ENCODE measurements at regions not wholly inside any gene's neighbourhood (a gene's known extent, or its start where the extent isn't known, plus 50 kb on each side); places are given as distances from the start of the nearest gene placed in this dataset.
A peak's percentile ranks its signal among the peaks of the same experiment; 100 is the strongest.

DNA sequence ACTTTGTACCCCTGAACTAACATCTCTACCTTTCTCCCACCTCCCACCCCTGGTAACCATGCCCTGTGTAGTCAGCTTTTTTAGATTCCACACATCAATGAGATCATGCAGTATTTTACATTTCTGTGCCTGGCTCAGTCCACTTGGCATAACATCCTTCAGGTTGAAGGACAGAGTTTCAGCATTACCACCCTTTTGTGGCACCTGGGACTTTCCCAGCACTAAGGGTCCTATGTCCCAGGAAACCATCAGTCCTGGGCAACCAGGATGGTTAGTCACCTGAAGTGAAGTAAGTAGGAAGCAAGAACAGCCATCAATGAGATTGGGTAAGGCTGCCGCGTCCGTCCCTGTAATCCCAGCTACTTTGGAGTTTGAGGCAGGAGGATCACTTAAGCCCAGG lies 370.6 kb downstream of the SIPA1L2 start:
- no peak for DNase-seq
- Histone ChIP-seq H3K18ac (ENCODE audit: low read depth in 1 of 2, low read length in 2 of 2) (no peak overlapping the region), H3K4me3 (ENCODE audit: insufficient read depth in 1 of 2, low read depth in 1 of 2, low read length in 2 of 2) (no peak overlapping the region), H3K14ac (ENCODE audit: low read length in 2 of 2) (no peak overlapping the region), H2AFZ (ENCODE audit: low read depth, low read length) (no peak overlapping the region), H3K4ac (ENCODE audit: low read depth in 1 of 2, low read length in 2 of 2) (no peak overlapping the region), H3K23ac (ENCODE audit: low read length in 2 of 2) (no peak overlapping the region), H3K36me3 (ENCODE audit: control insufficient read depth in 1 of 2, insufficient read depth in 2 of 2, low read depth in 1 of 2, low read length in 2 of 2) (no peaks in the 10 kb centered on the region), H4K91ac (ENCODE audit: low read length) (no peak overlapping the region), H4K8ac (ENCODE audit: low read length) (no peak overlapping the region), H2BK15ac (ENCODE audit: low read depth, poor library complexity, severe bottlenecking) (no peak overlapping the region), H3K4me2 (ENCODE audit: low read length, poor library complexity, severe bottlenecking) (no peak overlapping the region), H3K27ac (ENCODE audit: low read length, poor library complexity, severe bottlenecking) (no peak overlapping the region), H3K4me1 (ENCODE audit: control insufficient read depth, insufficient read depth, low read depth, low read length) (no peaks in the 10 kb centered on the region), H3K9me3 (ENCODE audit: control insufficient read depth, low read length) (no peaks in the 10 kb centered on the region), H3K27me3 (ENCODE audit: control insufficient read depth in 1 of 2, insufficient read depth in 1 of 2, low read length in 2 of 2) (no peaks in the 10 kb centered on the region), H2BK12ac (ENCODE audit: low read length in 2 of 2) (no peak overlapping the region), H2BK120ac (ENCODE audit: low read depth, low read length) (no peak overlapping the region), H3K79me1 (replicated peaks; ENCODE audit: low read length, poor library complexity, severe bottlenecking) (no peaks in the 10 kb centered on the region), H2BK5ac (ENCODE audit: low read depth, low read length, poor library complexity, severe bottlenecking) (no peak overlapping the region), H2AK5ac (ENCODE audit: low read length, severe bottlenecking) (no peak overlapping the region), H3K9ac (ENCODE audit: low read length) (no peak overlapping the region)
- WGBS, result 94% methylated on average over 3 of the region's 3 CpGs

- no peak overlapping the region for H3K27ac ChIP-seq (ENCODE audit: low read length, poor library complexity, severe bottlenecking)
- H2BK5ac ChIP-seq (ENCODE audit: low read depth, low read length, poor library complexity, severe bottlenecking), result no peak overlapping the region
- no peaks in the 10 kb centered on the region for H3K9me3 ChIP-seq (ENCODE audit: control insufficient read depth, low read length)
- no peak overlapping the region for H3K4ac ChIP-seq (ENCODE audit: low read depth in 1 of 2, low read length in 2 of 2)
- no peak overlapping the region for H2BK15ac ChIP-seq (ENCODE audit: low read depth, poor library complexity, severe bottlenecking)
- no peaks in the 10 kb centered on the region for H3K36me3 ChIP-seq (ENCODE audit: control insufficient read depth in 1 of 2, insufficient read depth in 2 of 2, low read depth in 1 of 2, low read length in 2 of 2)
- no peak overlapping the region for H3K9ac ChIP-seq (ENCODE audit: low read length)
- H4K91ac ChIP-seq (ENCODE audit: low read length), result no peak overlapping the region
- no peaks in the 10 kb centered on the region for H3K79me1 ChIP-seq (replicated peaks; ENCODE audit: low read length, poor library complexity, severe bottlenecking)
- no peaks in the 10 kb centered on the region for H3K27me3 ChIP-seq (ENCODE audit: control insufficient read depth in 1 of 2, insufficient read depth in 1 of 2, low read length in 2 of 2)
- DNase-seq, result no peak
- no peak overlapping the region for H2BK120ac ChIP-seq (ENCODE audit: low read depth, low read length)
- H3K4me2 ChIP-seq (ENCODE audit: low read length, poor library complexity, severe bottlenecking), result no peak overlapping the region
- H2BK12ac ChIP-seq (ENCODE audit: low read length in 2 of 2), result no peak overlapping the region
- H3K14ac ChIP-seq (ENCODE audit: low read length in 2 of 2), result no peak overlapping the region
- H3K4me3 ChIP-seq (ENCODE audit: insufficient read depth in 1 of 2, low read depth in 1 of 2, low read length in 2 of 2), result no peak overlapping the region
- H2AK5ac ChIP-seq (ENCODE audit: low read length, severe bottlenecking), result no peak overlapping the region
- H2AFZ ChIP-seq (ENCODE audit: low read depth, low read length), result no peak overlapping the region
- no peak overlapping the region for H3K23ac ChIP-seq (ENCODE audit: low read length in 2 of 2)
- no peak overlapping the region for H4K8ac ChIP-seq (ENCODE audit: low read length)
- no peaks in the 10 kb centered on the region for H3K4me1 ChIP-seq (ENCODE audit: control insufficient read depth, insufficient read depth, low read depth, low read length)
- H3K18ac ChIP-seq (ENCODE audit: low read depth in 1 of 2, low read length in 2 of 2), result no peak overlapping the region
- WGBS, result 79% methylated on average over 10 of the region's 11 CpGs
Observed at GRCh38 chr1:232252546-232253118, 377.3 kb downstream of the SIPA1L2 start.

GRCh38 chr1:232250838-232251237 lies 379.1 kb downstream of the SIPA1L2 start:
- no peak overlapping the region for H3K14ac ChIP-seq (ENCODE audit: low read length in 2 of 2)
- H4K91ac ChIP-seq (ENCODE audit: low read length), result no peak overlapping the region
- H3K4ac ChIP-seq (ENCODE audit: low read depth in 1 of 2, low read length in 2 of 2), result peak overlapping the region in 1 of 2 experiments; percentile 7
- H3K9me3 ChIP-seq (ENCODE audit: control insufficient read depth, low read length), result no peaks in the 10 kb centered on the region
- H2BK15ac ChIP-seq (ENCODE audit: low read depth, poor library complexity, severe bottlenecking), result peak overlapping the region; percentile 77
- no peak overlapping the region for H3K4me2 ChIP-seq (ENCODE audit: low read length, poor library complexity, severe bottlenecking)
- peak overlapping the region; percentile 47 for H4K8ac ChIP-seq (ENCODE audit: low read length)
- WGBS, result 79% methylated on average over 3 of the region's 3 CpGs
- H2BK5ac ChIP-seq (ENCODE audit: low read depth, low read length, poor library complexity, severe bottlenecking), result no peak overlapping the region
- no peak overlapping the region for H2AK5ac ChIP-seq (ENCODE audit: low read length, severe bottlenecking)
- no peak overlapping the region for H3K27ac ChIP-seq (ENCODE audit: low read length, poor library complexity, severe bottlenecking)
- H2BK12ac ChIP-seq (ENCODE audit: low read length in 2 of 2), result peak overlapping the region in 1 of 2 experiments; percentile 56
- DNase-seq, result no peak
- no peak overlapping the region for H3K23ac ChIP-seq (ENCODE audit: low read length in 2 of 2)
- no peak overlapping the region for H3K9ac ChIP-seq (ENCODE audit: low read length)
- H2BK120ac ChIP-seq (ENCODE audit: low read depth, low read length), result no peak overlapping the region
- H3K4me3 ChIP-seq (ENCODE audit: insufficient read depth in 1 of 2, low read depth in 1 of 2, low read length in 2 of 2), result no peak overlapping the region
- H3K36me3 ChIP-seq (ENCODE audit: control insufficient read depth in 1 of 2, insufficient read depth in 2 of 2, low read depth in 1 of 2, low read length in 2 of 2), result no peaks in the 10 kb centered on the region
- no peak overlapping the region for H3K18ac ChIP-seq (ENCODE audit: low read depth in 1 of 2, low read length in 2 of 2)
- H3K27me3 ChIP-seq (ENCODE audit: control insufficient read depth in 1 of 2, insufficient read depth in 1 of 2, low read length in 2 of 2), result no peaks in the 10 kb centered on the region
- H2AFZ ChIP-seq (ENCODE audit: low read depth, low read length), result no peak overlapping the region
- no peaks in the 10 kb centered on the region for H3K4me1 ChIP-seq (ENCODE audit: control insufficient read depth, insufficient read depth, low read depth, low read length)
- H3K79me1 ChIP-seq (replicated peaks; ENCODE audit: low read length, poor library complexity, severe bottlenecking), result no peaks in the 10 kb centered on the region

DNA sequence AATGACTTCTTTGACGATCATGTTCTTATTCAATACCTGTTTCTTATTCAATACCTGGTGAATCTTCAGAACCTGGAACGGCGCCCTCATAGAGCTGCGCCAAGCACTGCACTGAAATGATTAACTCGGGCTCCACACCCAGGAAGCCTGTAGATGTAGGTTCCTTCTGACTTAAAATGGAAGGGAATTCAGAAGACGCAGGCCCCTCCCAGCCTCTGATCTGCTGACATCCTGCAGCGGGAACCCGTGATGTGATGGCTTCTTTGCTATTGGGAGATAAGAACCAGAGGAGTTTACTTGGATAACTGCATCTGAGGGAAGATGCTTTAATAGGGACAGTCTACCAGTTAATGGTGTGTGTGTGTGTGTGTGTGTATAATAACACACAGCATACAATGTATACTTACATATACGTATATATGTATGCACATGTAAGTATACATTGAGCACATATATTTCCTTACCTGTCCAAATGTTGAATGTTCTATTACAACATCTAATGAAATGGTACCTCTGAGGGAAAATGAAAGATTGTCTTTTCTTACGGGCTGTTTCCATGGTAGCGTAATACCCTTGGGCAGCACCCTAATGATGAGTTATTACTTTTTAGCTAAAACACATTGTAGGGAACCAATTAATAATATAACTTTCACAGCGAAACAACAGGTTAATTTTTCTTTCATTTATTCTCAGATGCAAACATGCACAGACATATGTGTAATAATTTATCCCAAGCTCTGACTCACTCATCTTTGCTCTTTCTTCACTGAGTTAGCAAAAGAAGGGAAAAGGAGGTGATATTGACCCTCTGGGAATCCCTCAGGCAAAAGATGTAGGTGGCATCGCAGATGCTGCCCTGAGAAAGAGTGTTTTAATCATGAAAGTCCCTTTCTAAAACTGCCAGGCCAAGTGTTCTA lies 379.8 kb downstream of the SIPA1L2 start:
- Histone ChIP-seq H2BK5ac (ENCODE audit: low read depth, low read length, poor library complexity, severe bottlenecking) (no peak overlapping the region), H3K27me3 (ENCODE audit: control insufficient read depth in 1 of 2, insufficient read depth in 1 of 2, low read length in 2 of 2) (no peaks in the 10 kb centered on the region), H3K27ac (ENCODE audit: low read length, poor library complexity, severe bottlenecking) (no peak overlapping the region), H2AK5ac (ENCODE audit: low read length, severe bottlenecking) (no peak overlapping the region), H3K36me3 (ENCODE audit: control insufficient read depth in 1 of 2, insufficient read depth in 2 of 2, low read depth in 1 of 2, low read length in 2 of 2) (no peaks in the 10 kb centered on the region), H3K4me1 (ENCODE audit: control insufficient read depth, insufficient read depth, low read depth, low read length) (no peaks in the 10 kb centered on the region), H3K18ac (ENCODE audit: low read depth in 1 of 2, low read length in 2 of 2) (peak overlapping the region; percentile 18 to 74), H4K91ac (ENCODE audit: low read length) (no peak overlapping the region), H2BK12ac (ENCODE audit: low read length in 2 of 2) (no peak overlapping the region), H3K23ac (ENCODE audit: low read length in 2 of 2) (no peak overlapping the region), H3K4me3 (ENCODE audit: insufficient read depth in 1 of 2, low read depth in 1 of 2, low read length in 2 of 2) (no peak overlapping the region), H3K4ac (ENCODE audit: low read depth in 1 of 2, low read length in 2 of 2) (peak overlapping the region in 1 of 2 experiments; percentile 7), H3K79me1 (replicated peaks; ENCODE audit: low read length, poor library complexity, severe bottlenecking) (no peaks in the 10 kb centered on the region), H2BK15ac (ENCODE audit: low read depth, poor library complexity, severe bottlenecking) (no peak overlapping the region), H3K4me2 (ENCODE audit: low read length, poor library complexity, severe bottlenecking) (no peak overlapping the region), H3K9ac (ENCODE audit: low read length) (no peak overlapping the region), H3K14ac (ENCODE audit: low read length in 2 of 2) (no peak overlapping the region), H2AFZ (ENCODE audit: low read depth, low read length) (no peak overlapping the region), H2BK120ac (ENCODE audit: low read depth, low read length) (no peak overlapping the region), H4K8ac (ENCODE audit: low read length) (peak overlapping the region; percentile 31), H3K9me3 (ENCODE audit: control insufficient read depth, low read length) (no peaks in the 10 kb centered on the region)
- WGBS, result 76% methylated on average over 11 of the region's 13 CpGs
- DNase-seq, result no peak

Data from mesenchymal stem cell (in vitro differentiated cells and primary cell).